Pulmonary artery endothelial cell (primary cell): ENCODE measurements at regions not wholly inside any gene's neighbourhood (a gene's known extent, or its start where the extent isn't known, plus 50 kb on each side); places are given as distances from the start of the nearest gene placed in this dataset.

Experiments used
- DNase-seq: peaks from one replicate; pipeline ENCODE4 v3.0.0-alpha.2; 2011; ENCODE audit warnings: low read depth, low spot score

DNA sequence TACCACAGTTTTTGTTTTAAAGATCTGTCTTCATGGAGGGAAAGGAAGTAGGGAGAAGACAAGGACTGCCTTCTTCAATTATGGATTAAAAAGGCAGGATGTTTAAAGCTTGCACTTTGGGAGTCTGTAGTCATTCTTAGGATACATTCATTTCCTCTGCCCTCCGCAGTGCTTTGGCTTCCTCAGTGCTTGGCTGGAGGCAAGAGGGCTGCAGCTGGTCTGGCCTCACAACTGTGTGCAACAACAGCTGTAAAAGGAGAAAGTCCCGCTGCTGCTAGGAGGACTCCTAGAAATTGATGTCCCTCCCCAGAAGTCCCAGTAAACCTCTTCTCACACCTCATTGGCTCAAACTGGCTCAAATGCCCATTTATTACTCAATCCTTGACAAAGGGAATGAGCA lies 54.4 kb upstream of the PPP2R3A start:
- DNase-seq, result no peak

DNA sequence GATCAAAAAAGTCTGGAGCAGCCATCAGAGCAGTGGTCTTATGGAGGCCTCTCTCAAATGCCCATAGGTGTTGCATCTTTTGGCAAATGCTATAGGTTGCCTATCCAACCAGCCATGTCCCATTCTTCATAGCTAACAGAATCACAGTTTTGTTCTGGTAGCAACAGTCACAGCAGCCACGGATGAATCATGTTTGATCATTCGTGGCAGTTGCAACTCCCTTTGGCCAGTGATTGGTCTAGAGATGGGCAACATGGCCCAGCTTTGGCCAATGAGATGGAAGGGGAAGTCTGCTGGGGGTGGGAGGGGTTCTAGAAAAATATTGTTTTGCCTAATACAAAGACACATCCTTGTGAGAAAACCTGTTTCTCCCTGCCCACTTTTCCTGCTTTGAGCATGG lies 50.3 kb upstream of the PPP2R3A start:
- DNase-seq, result no peak
